ENCODE measurements at regions not wholly inside any gene's neighbourhood (a gene's known extent, or its start where the extent isn't known, plus 50 kb on each side); places are given as distances from the start of the nearest gene placed in this dataset.

DNA sequence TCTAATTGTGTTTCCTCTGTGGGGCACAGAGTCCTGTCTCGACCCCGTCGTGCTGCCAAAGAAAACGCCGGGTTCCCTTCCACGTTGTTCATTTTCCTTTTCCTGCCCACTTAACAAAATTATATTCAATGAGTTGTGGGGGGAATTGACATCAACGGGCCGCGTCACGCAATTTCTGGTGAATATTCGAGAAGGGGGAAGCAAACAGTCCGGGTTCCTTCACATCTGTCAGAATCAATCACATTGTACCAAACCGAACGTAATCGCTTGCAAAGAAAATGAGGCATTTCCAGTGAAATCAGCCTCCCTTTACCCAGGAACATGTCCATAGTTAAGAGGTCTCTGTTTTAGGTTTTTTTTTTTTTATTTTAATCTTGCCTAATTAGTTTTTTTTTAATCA is 243.5 kb downstream of the SHOX start:
- TF ChIP-seq, protein P1, sequence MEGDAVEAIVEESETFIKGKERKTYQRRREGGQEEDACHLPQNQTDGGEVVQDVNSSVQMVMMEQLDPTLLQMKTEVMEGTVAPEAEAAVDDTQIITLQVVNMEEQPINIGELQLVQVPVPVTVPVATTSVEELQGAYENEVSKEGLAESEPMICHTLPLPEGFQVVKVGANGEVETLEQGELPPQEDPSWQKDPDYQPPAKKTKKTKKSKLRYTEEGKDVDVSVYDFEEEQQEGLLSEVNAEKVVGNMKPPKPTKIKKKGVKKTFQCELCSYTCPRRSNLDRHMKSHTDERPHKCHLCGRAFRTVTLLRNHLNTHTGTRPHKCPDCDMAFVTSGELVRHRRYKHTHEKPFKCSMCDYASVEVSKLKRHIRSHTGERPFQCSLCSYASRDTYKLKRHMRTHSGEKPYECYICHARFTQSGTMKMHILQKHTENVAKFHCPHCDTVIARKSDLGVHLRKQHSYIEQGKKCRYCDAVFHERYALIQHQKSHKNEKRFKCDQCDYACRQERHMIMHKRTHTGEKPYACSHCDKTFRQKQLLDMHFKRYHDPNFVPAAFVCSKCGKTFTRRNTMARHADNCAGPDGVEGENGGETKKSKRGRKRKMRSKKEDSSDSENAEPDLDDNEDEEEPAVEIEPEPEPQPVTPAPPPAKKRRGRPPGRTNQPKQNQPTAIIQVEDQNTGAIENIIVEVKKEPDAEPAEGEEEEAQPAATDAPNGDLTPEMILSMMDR (IDR thresholded peaks at IDR 0.05): no peak
- DNase-seq (ENCODE audit: low spot score): no peak
- no peak for ATAC-seq (ENCODE audit: low FRiP score)

DNA sequence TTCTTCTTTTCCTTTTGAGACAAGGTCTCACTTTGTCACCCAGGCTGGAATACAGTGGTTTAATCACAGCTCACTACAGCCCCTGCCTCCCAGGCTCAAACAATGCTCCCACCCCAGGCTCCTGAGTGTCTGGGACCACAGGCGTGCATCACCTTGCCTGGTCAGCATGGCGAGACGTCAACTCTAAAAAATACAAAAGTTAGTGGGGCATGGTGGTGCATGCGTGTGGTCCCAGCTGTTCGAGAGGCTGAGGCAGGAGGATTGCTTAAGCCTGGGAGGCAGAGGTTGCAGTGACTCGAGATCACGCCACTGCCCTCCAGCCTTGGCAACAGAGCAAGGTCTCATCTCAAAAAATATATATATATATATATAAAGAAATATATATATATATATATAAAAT is 242.4 kb downstream of the SHOX start:
- TF ChIP-seq, protein P1 (IDR thresholded peaks at IDR 0.05): no peak
- ATAC-seq (ENCODE audit: low FRiP score): no peak
- no peak for DNase-seq (ENCODE audit: low spot score)

DNA sequence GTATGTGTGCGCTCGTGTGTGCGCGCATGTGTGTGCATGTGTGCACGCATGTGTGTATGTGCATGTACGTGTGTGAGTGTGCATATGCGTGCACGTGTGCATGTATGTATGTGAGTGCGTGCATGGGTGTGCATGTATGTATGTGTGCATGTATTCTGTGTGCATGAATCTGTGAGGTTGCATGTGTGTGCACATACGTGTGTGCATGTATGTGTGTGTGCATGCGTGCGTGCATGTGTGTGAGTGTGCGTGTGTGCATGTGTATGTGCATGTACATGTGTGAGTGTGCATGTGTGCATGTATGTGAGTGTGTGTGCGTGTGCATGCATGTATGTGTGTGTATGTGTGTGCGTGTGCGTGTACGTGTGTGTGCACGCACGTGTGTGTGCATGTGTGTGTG is 241.5 kb downstream of the SHOX start:
- no peak for DNase-seq (ENCODE audit: low spot score)
- TF ChIP-seq, protein P1 (IDR thresholded peaks at IDR 0.05): no peak

DNA sequence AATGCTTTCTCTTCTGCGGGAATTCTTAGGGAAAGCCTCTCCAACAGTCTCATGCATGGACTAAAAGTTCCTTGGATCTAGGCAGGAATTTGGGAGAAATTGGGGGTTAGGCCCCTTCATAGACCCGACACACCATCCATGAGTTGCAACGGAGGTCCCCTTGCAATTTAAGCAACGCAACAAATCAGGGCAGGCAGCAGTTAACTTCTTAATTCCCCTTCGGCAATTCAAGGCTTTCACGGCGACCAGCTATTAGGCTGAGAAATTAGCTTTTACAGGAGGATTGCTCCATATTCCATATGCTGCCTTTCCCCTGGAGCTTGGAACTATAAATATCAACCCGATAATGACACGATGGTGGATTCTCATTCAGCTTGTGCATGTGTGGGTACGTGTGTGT is 241.0 kb downstream of the SHOX start:
- DNase-seq (ENCODE audit: low spot score) (no peak), ATAC-seq (ENCODE audit: low FRiP score) (no peak)
- TF ChIP-seq, protein P1 (IDR thresholded peaks at IDR 0.05): no peak

More for the DNA sequence above, 241.5 kb downstream of the SHOX start:
- ATAC-seq (ENCODE audit: low FRiP score): no peak

DNA sequence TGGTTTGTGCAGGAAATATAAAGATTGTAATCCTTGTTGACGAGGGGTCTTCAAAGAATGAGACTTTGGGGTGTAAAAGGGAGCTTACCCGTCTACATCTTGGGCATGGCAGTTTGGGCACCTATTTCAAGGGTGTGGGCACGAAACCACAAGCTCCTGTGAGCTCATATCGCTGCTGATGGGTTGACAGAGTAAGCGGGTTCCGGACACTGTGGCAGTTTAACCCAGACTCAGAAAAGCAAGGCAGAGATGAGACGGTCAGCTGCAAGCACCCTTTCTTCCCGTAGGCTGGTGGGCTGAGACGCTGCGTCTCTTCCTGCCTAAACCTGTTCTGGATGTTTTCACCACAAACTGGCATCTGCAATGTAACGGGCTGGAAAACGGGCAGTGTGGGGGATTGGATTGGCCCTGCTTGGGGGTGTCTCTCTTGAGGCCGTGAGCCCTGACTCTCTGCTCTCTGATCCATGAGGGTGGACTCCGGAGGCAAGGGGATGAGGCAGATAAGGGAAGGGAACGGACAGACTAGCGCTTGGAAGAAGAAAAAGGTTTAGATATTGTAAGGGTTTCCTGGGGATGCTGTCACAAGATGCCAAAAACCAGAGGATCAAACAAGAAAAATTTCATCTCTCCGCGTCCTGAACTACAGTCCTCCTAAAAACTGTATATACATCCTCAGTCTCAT is 237.5 kb downstream of the SHOX start:
- no peak for DNase-seq (ENCODE audit: low spot score)
- TF ChIP-seq, protein P1 (IDR thresholded peaks at IDR 0.05): no peak
- no peak for ATAC-seq (ENCODE audit: low FRiP score)

DNA sequence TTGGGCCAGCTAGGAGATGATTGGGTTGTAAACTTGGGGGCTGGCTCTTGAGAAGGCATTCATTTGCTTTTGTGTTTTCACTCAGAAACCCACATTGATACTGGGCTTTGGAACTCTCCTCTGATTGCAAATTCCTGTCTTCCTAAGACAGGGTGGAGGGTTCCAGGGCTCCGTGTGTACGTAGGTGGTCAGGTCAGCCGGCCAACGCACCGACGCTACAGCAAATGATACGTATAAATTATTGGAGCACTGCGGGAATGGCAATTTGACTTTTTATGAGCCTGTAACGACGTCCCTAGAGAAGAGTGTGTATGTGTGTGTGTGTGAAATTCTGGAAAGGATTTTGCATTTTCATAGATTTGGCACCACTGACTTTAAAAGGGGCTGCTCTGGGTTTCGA is 236.9 kb downstream of the SHOX start:
- ATAC-seq (ENCODE audit: low FRiP score) (no peak), DNase-seq (ENCODE audit: low spot score) (no peak)
- TF ChIP-seq, protein P1 (IDR thresholded peaks at IDR 0.05): no peak

DNA sequence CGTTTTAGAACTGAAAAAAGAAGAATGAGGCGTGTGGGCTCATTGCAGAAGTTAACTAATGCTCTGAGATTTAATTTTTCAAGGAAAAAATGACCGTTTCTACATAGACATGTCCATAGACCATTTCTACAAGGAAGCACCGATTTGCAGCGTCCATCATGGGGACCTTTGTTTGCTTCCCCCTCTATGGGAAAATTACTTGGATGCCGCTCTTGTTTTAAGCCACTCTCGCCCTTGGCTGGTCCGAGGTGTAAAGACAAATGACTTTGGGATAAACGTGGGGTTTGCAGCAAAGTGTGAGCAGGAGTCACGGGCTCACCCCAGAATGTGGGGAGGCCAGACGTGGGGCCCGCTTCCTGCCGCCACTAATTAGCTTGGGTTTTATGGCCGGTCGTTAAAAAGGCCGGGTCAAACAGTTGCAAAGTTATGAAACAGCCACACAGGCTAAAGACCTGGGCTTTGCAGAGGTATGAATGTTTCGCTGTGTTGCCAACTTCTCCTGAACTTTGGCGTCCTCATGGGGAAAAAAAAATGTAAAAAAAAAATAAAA is 235.9 kb downstream of the SHOX start:
- TF ChIP-seq, protein P1 (IDR thresholded peaks at IDR 0.05): no peak
- DNase-seq (ENCODE audit: low spot score) (no peak), ATAC-seq (ENCODE audit: low FRiP score) (no peak)

Data from omental fat pad (tissue), 3 donors.